Suprapubic skin (tissue), 4 donors: ENCODE measurements at regions not wholly inside any gene's neighbourhood (a gene's known extent, or its start where the extent isn't known, plus 50 kb on each side); places are given as distances from the start of the nearest gene placed in this dataset.

ENCODE experiments used
- DNase-seq, 2 donors: peaks; one replicate each; pipeline ENCODE4 v3.0.0-alpha.2; 2019; ENCODE audit warnings: low spot score in 2 of 2
- H3K27ac ChIP-seq: fragments of 200-600 bp; sonication (generic); one replicate; pipeline ENCODE4 v1.5.1; 2019
- H3K27me3 ChIP-seq: fragments of 200-600 bp; sonication (generic); one replicate; pipeline ENCODE4 v1.5.1; 2019
- H3K36me3 ChIP-seq: fragments of 200-600 bp; sonication (generic); one replicate; pipeline ENCODE4 v1.5.1; 2019
- H3K4me1 ChIP-seq: fragments of 200-600 bp; sonication (generic); one replicate; pipeline ENCODE4 v1.5.1; 2019
- H3K4me3 ChIP-seq: fragments of 200-600 bp; sonication (generic); one replicate; pipeline ENCODE4 v1.5.1; 2019; ENCODE audit warnings: mild to moderate bottlenecking
- H3K9me3 ChIP-seq: fragments of 200-600 bp; sonication (generic); one replicate; pipeline ENCODE4 v1.5.1; 2019
- EP300 ChIP-seq: sonication (generic); formaldehyde crosslinking; IDR thresholded peaks from one replicate; pipeline ENCODE4 v1.6.1; 2017; ENCODE audit warnings: antibody characterized with exemption
- POLR2A ChIP-seq, 2 donors: fragments of 450-650 bp; IDR thresholded peaks; one replicate each; pipeline ENCODE4 v1.6.1; 2017; ENCODE audit warnings: antibody characterized with exemption in 2 of 2, mild to moderate bottlenecking in 2 of 2, moderate library complexity in 2 of 2
- POLR2AphosphoS5 ChIP-seq, 3 donors: sonication (generic); formaldehyde crosslinking; IDR thresholded peaks; one replicate each; pipeline ENCODE4 v1.6.1; 2017; ENCODE audit warnings: antibody characterized with exemption in 3 of 3
- WGBS: methylation state at CpG from one replicate; pipeline ENCODE4 v1.1.5; 2018; 5-methylcytosine and 5-hydroxymethylcytosine counted together
- TF ChIP-seq, protein P1 (sequence below), 2 donors: fragments of 200-600 bp in 1 of 2; fragments of 450-650 bp in 1 of 2; sonication (generic) in 1 of 2; IDR thresholded peaks; one replicate each; pipeline ENCODE4 v1.5.1; 2016 to 2019; ENCODE audit warnings: antibody characterized with exemption in 2 of 2, mild to moderate bottlenecking in 1 of 2, moderate library complexity in 1 of 2

DNA sequence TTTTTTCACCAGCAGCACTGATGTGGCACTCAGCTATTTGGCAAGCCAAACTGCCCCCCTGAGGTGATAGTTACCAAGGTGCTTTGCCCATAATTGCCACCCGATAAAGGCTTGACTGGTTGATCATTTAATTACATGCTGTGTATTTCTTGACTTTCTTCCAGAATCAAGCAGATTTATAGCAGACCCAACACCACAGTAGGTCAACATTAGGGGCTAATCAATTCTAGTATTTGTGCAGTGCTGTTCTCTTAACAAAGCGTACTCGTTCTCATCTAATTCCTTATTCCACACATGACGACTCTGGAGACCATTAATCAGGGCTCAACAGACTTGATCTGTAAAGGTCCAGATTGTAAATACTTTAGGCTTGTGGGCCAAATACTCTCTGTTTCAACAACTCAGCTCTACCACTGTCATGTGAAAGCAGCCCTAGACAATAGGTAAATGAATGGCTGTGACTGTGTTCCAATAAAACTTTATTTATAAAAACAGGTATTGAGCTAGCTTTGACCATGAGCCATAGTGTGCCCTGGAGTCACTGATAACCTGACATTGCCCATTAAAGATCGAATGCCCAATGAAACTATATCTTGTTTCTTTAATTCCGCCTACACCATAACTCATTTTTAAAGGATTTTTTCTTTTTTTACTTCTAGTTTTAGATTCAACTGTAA, 119.1 kb upstream of the TMC3 start:
- Histone ChIP-seq H3K36me3 (no peaks in the 10 kb centered on the region), H3K27ac (no peak overlapping the region), H3K9me3 (no peaks in the 10 kb centered on the region), H3K4me1 (no peaks in the 10 kb centered on the region), H3K4me3 (no peak overlapping the region), H3K27me3 (peaks cover 5% of the 10 kb centered on the region)
- TF ChIP-seq POLR2A (IDR thresholded peaks at IDR 0.05) (no peak), EP300 (no peak), POLR2AphosphoS5 (IDR thresholded peaks at IDR 0.05) (no peak)
- TF ChIP-seq, protein P1, sequence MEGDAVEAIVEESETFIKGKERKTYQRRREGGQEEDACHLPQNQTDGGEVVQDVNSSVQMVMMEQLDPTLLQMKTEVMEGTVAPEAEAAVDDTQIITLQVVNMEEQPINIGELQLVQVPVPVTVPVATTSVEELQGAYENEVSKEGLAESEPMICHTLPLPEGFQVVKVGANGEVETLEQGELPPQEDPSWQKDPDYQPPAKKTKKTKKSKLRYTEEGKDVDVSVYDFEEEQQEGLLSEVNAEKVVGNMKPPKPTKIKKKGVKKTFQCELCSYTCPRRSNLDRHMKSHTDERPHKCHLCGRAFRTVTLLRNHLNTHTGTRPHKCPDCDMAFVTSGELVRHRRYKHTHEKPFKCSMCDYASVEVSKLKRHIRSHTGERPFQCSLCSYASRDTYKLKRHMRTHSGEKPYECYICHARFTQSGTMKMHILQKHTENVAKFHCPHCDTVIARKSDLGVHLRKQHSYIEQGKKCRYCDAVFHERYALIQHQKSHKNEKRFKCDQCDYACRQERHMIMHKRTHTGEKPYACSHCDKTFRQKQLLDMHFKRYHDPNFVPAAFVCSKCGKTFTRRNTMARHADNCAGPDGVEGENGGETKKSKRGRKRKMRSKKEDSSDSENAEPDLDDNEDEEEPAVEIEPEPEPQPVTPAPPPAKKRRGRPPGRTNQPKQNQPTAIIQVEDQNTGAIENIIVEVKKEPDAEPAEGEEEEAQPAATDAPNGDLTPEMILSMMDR (IDR thresholded peaks at IDR 0.05), result no peak
- 83% methylated on average over 6 of the region's 6 CpGs for WGBS
- no peak for DNase-seq

DNA sequence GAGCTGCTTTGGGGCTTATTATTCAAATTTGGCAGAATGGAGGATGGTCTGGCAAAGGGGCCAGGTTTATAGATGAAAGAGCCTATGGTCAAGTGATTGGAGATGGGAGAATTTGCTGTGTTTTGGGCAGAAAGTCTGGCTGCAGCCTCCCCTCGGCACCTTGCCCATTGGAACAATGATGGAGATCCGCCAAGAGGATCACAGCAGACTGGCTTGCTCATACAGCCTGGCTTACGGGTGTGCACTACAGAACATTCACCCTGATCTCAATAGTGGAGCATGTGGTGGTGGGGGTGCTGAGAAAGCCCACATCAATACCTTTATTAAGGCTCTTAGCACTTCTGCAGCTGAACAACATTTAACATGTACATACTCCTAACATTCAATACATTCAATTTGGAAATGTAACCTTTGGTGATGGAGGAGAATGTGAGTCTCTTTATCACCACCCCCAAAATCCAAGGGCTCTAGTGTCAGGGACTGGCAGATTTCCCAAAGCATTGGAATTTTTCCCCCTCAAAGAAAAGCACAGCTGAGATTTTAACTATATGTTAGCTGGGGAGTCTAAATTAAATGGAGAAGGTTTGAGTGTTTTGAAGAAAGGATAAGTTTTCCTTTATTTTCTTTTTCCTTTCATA, 118.4 kb upstream of the TMC3 start:
- peaks cover 5% of the 10 kb centered on the region for H3K27me3 ChIP-seq
- DNase-seq, result no peak

DNA sequence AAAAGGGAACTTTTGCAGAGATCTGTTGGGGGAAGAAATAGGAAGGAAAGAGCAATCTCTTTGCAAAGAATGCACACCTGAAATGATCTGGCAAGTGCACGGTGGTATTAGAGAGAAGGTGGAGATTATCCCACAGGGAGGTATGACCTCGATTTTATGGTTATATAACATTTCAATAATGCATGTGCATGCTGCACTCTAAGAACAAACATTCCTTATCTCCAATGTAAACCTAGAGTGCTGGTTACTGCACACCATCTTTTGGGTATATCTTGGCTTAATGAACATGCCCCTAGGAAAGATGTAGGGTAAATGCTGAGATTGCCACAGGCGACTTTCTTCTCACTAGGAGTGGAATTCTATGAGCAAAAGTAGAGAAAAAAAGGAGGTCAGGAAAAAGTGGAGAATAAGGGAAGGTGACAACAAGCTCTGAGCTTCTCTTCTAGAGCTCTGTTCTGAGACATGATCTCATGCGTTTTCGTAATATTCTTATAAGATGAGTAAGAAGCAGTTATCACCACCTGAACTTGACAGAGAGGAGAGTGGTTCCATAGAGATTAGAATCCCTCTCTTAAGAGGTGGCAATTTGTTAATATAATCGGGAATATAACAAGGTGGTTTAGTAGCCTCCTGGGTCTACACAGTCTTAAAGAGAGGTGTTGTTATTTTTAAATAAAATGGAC, 117.5 kb upstream of the TMC3 start:
- no peak overlapping the region for H3K27ac ChIP-seq
- TF ChIP-seq, protein P1 (IDR thresholded peaks at IDR 0.05), result no peak
- TF ChIP-seq POLR2AphosphoS5 (IDR thresholded peaks at IDR 0.05) (no peak), POLR2A (IDR thresholded peaks at IDR 0.05) (no peak), EP300 (no peak)
- H3K36me3 ChIP-seq, result no peaks in the 10 kb centered on the region
- DNase-seq, result no peak
- H3K27me3 ChIP-seq, result no peaks in the 10 kb centered on the region
- 65% methylated on average over 6 of the region's 6 CpGs for WGBS
- no peaks in the 10 kb centered on the region for H3K4me1 ChIP-seq
- no peaks in the 10 kb centered on the region for H3K9me3 ChIP-seq
- no peak overlapping the region for H3K4me3 ChIP-seq

More for the DNA sequence above, 118.4 kb upstream of the TMC3 start:
- no peak overlapping the region for H3K4me3 ChIP-seq
- H3K4me1 ChIP-seq, result no peaks in the 10 kb centered on the region
- no peaks in the 10 kb centered on the region for H3K36me3 ChIP-seq
- no peak overlapping the region for H3K27ac ChIP-seq
- no peaks in the 10 kb centered on the region for H3K9me3 ChIP-seq
- 31% methylated on average over 3 of the region's 3 CpGs for WGBS
- TF ChIP-seq POLR2AphosphoS5 (IDR thresholded peaks at IDR 0.05), result no peak
- no peak for TF ChIP-seq POLR2A (IDR thresholded peaks at IDR 0.05)
- no peak for TF ChIP-seq EP300
- TF ChIP-seq, protein P1 (IDR thresholded peaks at IDR 0.05), result no peak

DNA sequence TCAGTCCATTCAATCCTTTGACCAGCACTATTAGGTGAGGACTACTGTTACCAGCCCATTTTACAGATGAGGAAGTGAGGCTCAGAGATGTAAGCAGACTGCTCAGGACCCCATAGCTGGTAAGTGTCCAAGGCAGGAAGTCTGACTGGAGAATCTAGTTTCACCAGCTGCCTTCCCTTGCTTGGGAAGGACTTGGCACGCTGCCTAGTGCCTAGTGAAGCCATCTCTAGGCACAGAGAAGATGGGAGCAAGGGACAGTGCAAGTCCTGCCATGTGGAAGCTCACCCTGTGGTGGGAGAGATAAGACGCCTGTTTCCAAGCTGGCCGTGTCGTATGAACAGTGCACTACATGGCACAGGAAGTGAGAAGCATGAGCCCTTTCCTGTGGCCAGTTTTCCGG, 111.8 kb upstream of the TMC3 start:
- H3K27me3 ChIP-seq, result no peaks in the 10 kb centered on the region

More for the DNA sequence above, 111.8 kb upstream of the TMC3 start:
- Histone ChIP-seq H3K4me1 (peaks cover 8% of the 10 kb centered on the region), H3K4me3 (no peak overlapping the region), H3K27ac (no peak overlapping the region), H3K36me3 (no peaks in the 10 kb centered on the region), H3K9me3 (no peaks in the 10 kb centered on the region)
- TF ChIP-seq EP300 (no peak), POLR2A (IDR thresholded peaks at IDR 0.05) (no peak), POLR2AphosphoS5 (IDR thresholded peaks at IDR 0.05) (no peak)
- TF ChIP-seq, protein P1 (IDR thresholded peaks at IDR 0.05), result no peak
- DNase-seq, result no peak
- WGBS, result 46% methylated on average over 5 of the region's 5 CpGs
